Right atrium auricular region (tissue), 2 donors: ENCODE measurements at regions not wholly inside any gene's neighbourhood (a gene's known extent, or its start where the extent isn't known, plus 50 kb on each side); places are given as distances from the start of the nearest gene placed in this dataset.

Experiments used
- DNase-seq: peaks from one replicate; pipeline ENCODE4 v3.0.0-alpha.2; 2019; ENCODE audit warnings: low spot score
- H3K27ac ChIP-seq, 2 donors: fragments of 200-600 bp; sonication (generic); 1 replicate in 1 of 2; 2 replicates in 1 of 2; pipeline ENCODE4 v1.5.1; 2016 to 2019
- H3K27me3 ChIP-seq, 2 donors: fragments of 200-600 bp; sonication (generic); one replicate each; pipeline versions ENCODE4 v1.5.1 to v1.6.0; 2017 to 2019
- H3K36me3 ChIP-seq: fragments of 200-600 bp; sonication (generic); one replicate; pipeline ENCODE4 v1.5.1; 2016
- H3K4me1 ChIP-seq, 2 donors: fragments of 200-600 bp; sonication (generic); one replicate each; pipeline versions ENCODE4 v1.5.1 to v1.6.0; 2017 to 2019
- H3K4me3 ChIP-seq, 2 donors: fragments of 200-600 bp; sonication (generic); 1 replicate in 1 of 2; 2 replicates in 1 of 2; pipeline ENCODE4 v1.5.1; 2017 to 2019; ENCODE audit warnings: mild to moderate bottlenecking in 1 of 2, moderate library complexity in 1 of 2
- H3K9me3 ChIP-seq, 2 donors: fragments of 200-600 bp; sonication (generic); one replicate each; pipeline ENCODE4 v1.5.1; 2019
- TF ChIP-seq, protein P1 (sequence below), 2 donors: fragments of 200-600 bp; sonication (generic); IDR thresholded peaks; one replicate each; pipeline ENCODE4 v1.5.1; 2019; ENCODE audit warnings: antibody characterized with exemption in 2 of 2

- Histone ChIP-seq H3K9me3 (no peaks in the 10 kb centered on the region), H3K4me3 (no peak overlapping the region), H3K36me3 (no peaks in the 10 kb centered on the region), H3K27me3 (no peaks in the 10 kb centered on the region), H3K27ac (no peak overlapping the region), H3K4me1 (no peaks in the 10 kb centered on the region)
- no peak for DNase-seq
- TF ChIP-seq, protein P1, sequence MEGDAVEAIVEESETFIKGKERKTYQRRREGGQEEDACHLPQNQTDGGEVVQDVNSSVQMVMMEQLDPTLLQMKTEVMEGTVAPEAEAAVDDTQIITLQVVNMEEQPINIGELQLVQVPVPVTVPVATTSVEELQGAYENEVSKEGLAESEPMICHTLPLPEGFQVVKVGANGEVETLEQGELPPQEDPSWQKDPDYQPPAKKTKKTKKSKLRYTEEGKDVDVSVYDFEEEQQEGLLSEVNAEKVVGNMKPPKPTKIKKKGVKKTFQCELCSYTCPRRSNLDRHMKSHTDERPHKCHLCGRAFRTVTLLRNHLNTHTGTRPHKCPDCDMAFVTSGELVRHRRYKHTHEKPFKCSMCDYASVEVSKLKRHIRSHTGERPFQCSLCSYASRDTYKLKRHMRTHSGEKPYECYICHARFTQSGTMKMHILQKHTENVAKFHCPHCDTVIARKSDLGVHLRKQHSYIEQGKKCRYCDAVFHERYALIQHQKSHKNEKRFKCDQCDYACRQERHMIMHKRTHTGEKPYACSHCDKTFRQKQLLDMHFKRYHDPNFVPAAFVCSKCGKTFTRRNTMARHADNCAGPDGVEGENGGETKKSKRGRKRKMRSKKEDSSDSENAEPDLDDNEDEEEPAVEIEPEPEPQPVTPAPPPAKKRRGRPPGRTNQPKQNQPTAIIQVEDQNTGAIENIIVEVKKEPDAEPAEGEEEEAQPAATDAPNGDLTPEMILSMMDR (IDR thresholded peaks at IDR 0.05): no peak
Observed at GRCh38 chr21:35527358-35527757, 478.3 kb upstream of the RUNX1 start.

GRCh38 chr21:35525443-35525842, 476.3 kb upstream of the RUNX1 start:
- no peaks in the 10 kb centered on the region for H3K36me3 ChIP-seq
- TF ChIP-seq, protein P1 (IDR thresholded peaks at IDR 0.05): no peak
- H3K4me3 ChIP-seq: no peak overlapping the region
- H3K4me1 ChIP-seq: no peaks in the 10 kb centered on the region
- H3K9me3 ChIP-seq: no peaks in the 10 kb centered on the region
- DNase-seq: no peak
- no peaks in the 10 kb centered on the region for H3K27me3 ChIP-seq
- no peak overlapping the region for H3K27ac ChIP-seq

DNA sequence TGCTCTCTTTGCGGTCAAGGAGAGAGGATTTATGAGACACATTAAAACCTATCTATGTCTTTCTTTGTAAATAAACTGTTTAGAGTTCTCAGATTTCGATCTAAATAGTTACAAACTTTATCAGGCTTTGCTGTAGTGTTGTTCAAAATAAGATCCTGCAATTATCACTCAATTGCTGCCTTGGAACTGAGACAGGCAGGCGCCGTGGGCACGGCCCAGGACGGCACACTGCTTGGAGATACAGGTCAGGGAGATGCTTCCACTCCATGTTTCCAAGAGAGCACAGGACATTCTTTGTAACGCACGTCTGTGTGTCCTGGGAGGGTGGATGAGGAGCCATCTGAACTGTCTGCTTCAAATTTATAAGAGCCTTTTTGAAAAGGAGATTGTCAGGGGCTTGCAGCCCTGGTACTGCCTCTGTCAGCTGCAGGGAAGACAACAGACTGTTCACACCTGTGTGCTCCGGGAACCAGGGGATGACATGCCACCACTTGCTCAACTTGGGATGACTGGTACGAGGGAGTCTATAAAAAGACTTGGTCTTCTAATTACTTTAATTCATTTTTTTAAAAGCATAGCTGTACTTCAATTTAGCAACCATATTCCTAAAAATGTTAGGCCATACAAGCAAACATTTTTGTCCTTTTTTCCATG, 472.9 kb upstream of the RUNX1 start:
- Histone ChIP-seq H3K36me3 (no peaks in the 10 kb centered on the region), H3K9me3 (no peaks in the 10 kb centered on the region), H3K27ac (no peak overlapping the region), H3K4me3 (no peak overlapping the region), H3K4me1 (no peaks in the 10 kb centered on the region), H3K27me3 (no peaks in the 10 kb centered on the region)
- DNase-seq: no peak
- TF ChIP-seq, protein P1 (IDR thresholded peaks at IDR 0.05): no peak

DNA sequence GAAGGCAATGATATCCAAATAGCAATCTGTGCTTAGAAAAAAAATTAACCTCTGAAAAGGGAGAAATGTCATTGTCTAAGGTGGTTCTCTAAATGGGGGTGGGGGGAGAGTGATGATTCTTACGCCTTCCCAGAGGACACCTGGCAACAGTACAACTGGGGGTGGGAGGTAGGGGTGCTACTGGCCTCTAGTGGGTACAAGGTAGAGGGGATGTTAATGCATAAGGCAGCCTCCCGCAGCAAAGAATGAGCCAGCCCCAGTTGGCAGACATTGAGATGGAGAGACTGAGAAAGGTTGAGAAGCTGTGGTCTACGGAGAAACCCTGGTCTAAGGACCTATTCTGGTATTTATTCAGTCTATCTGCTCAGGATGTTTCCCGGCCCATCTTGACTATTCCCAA, 472.2 kb upstream of the RUNX1 start:
- Histone ChIP-seq H3K27me3 (no peaks in the 10 kb centered on the region), H3K27ac (no peak overlapping the region), H3K9me3 (no peaks in the 10 kb centered on the region), H3K36me3 (no peaks in the 10 kb centered on the region), H3K4me1 (no peaks in the 10 kb centered on the region), H3K4me3 (no peak overlapping the region)
- TF ChIP-seq, protein P1 (IDR thresholded peaks at IDR 0.05): no peak
- no peak for DNase-seq

GRCh38 chr21:35520856-35521255, 471.8 kb upstream of the RUNX1 start:
- no peak overlapping the region for H3K4me3 ChIP-seq
- H3K4me1 ChIP-seq: no peaks in the 10 kb centered on the region
- TF ChIP-seq, protein P1 (IDR thresholded peaks at IDR 0.05): no peak
- DNase-seq: no peak
- H3K36me3 ChIP-seq: no peaks in the 10 kb centered on the region
- no peaks in the 10 kb centered on the region for H3K9me3 ChIP-seq
- no peak overlapping the region for H3K27ac ChIP-seq
- no peaks in the 10 kb centered on the region for H3K27me3 ChIP-seq

DNA sequence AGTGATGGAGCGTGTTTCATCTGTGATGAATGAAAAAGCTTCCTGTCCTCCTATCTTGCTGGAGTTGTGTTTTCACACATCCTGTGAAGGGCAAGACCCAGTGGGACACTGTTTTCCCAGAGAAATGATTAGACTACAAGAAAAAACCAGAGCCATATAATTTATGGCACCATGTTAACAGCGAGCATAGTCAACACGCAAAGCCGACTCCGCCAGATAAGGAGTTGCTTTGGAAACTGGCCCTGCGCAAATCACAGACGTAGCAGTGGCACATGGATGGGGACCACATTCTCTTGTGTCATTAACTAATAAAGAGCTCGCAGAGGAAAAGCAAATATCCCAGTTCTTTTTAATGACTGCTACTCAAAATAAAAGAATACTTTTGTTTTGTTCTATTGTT, 471.2 kb upstream of the RUNX1 start:
- TF ChIP-seq, protein P1 (IDR thresholded peaks at IDR 0.05): no peak
- no peak for DNase-seq
- Histone ChIP-seq H3K27ac (no peak overlapping the region), H3K4me3 (no peak overlapping the region), H3K36me3 (no peaks in the 10 kb centered on the region), H3K9me3 (no peaks in the 10 kb centered on the region), H3K27me3 (no peaks in the 10 kb centered on the region), H3K4me1 (no peaks in the 10 kb centered on the region)
